CD4-positive, alpha-beta T cell treated with Interferon alpha-2 for 1 hour (primary cell): ENCODE measurements at regions not wholly inside any gene's neighbourhood (a gene's known extent, or its start where the extent isn't known, plus 50 kb on each side); places are given as distances from the start of the nearest gene placed in this dataset.

ENCODE experiments used
- DNase-seq, 2 donors: peaks; one replicate each; pipeline ENCODE4 v3.0.0-alpha.2; 2020 to 2022

DNA sequence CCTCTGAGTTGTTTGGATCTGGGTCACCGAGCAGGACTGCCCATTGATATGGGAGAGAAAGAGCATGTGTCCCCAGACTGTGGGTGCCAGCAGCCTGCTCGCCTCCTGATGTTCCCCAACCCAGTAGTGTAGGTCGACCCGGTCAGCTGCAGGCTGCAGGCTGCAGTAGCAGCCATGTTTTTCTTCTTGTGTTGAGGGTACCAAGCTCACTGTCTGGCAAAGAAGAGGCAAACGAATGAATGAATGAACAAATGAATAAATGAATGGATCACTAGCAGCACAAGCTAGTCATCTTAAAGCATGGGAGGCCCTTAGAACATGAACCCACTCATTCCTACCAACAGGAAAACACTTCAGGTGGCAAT is 293.2 kb downstream of the SOX9 start:
- no peak for DNase-seq

DNA sequence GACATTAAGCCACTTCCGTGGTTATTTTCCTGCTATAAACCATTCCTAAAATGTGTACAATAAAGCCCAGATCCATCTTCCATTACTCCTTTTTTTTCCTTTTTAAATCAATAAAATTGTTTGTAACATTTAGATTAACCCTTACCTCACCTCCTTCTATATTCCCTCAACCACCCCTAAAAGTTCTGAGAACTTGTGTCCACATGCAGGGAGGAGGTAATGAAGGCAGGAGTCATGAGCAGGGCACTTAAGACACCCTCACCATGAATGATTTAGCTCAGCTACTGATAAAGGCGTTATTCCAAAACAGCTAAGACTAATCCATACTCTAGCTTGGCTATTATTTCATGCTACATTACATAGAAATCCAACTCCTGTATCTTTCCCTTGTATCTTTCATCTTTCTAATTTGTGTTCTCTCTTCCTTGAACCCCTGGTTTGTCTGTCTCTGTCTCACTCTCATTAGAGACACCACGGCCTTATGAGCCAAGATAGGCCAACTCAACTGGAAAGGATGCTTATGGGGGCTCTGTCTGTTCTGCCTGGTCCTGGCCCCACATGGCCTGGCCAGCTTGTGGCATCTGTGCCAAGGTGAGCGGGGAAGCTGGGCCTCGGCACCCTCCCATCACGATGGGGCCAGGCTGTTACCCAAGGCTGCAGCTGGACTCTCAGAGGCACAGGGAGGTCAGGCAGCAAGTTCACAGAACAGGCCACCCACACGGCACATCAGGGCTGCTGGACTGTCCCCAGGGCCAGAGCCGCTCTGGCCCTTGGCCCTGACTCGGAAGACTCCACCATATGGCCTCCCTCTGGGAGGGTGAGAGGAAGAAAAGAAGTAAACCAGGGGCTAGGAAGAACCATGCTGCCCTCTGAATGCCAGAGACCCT is 294.4 kb downstream of the SOX9 start:
- DNase-seq, result no peak

DNA sequence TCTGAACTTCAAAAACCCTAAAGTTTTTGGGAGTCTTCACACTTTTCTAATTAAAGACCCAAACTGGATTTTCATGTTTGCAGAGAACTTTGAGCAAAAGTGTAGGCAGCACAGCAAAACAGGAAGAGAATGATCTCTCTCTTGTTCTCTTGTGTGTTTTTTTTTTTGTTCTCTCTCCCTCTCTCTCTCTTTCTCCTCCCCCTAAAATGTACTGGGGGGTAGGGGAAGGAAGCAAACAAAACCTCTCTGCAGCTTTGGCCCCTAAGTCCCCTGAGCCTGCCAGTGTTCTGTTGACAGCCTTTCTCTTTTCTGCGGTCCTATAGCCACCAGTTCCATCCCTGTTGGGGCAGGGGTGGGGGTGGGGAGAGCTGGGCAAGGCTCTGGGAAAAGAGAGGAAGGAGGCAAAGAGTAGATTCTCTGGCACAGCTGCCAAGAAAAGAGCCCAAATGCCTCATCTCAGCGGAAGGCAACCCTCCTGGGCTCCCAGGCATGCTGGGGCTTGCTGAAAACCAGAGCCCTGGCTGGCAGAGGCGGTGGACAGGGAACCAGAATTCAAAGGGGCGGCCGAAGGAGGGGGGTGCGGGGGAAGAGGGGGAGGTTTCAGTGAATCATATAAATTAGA is 295.3 kb downstream of the SOX9 start:
- no peak for DNase-seq

DNA sequence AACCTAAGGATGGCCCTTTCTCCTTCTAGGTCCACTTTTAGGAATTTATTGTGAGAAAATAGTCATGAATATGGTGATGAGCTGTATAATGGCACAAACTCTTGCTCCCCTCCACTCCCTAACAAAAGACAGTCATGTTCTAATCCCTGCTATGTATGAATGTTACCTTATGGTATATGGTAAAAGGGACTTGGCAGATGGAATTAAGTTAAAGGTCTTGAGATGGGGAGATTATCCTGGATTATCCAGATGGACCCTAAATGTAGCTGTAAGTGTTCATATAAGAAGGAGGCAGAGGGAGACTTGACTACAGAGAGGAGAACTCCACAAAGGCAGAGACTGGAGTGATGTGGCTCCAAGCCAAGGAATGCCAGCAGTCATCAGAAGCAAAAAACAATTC is 296.1 kb downstream of the SOX9 start:
- no peak for DNase-seq

GRCh38 chr17:72417627-72418026 is 296.8 kb downstream of the SOX9 start:
- no peak for DNase-seq

GRCh38 chr17:72419866-72420774 is 299.3 kb downstream of the SOX9 start:
- no peak for DNase-seq

- DNase-seq, result no peak
Observed at GRCh38 chr17:72420775-72421127, 299.9 kb downstream of the SOX9 start.

- peak in 1 of 2 donors; percentile 3 for DNase-seq
Observed at GRCh38 chr17:72421128-72422092, 300.6 kb downstream of the SOX9 start.

GRCh38 chr17:72422204-72422504 is 301.3 kb downstream of the SOX9 start:
- peak in 1 of 2 donors; percentile 24 for DNase-seq

DNA sequence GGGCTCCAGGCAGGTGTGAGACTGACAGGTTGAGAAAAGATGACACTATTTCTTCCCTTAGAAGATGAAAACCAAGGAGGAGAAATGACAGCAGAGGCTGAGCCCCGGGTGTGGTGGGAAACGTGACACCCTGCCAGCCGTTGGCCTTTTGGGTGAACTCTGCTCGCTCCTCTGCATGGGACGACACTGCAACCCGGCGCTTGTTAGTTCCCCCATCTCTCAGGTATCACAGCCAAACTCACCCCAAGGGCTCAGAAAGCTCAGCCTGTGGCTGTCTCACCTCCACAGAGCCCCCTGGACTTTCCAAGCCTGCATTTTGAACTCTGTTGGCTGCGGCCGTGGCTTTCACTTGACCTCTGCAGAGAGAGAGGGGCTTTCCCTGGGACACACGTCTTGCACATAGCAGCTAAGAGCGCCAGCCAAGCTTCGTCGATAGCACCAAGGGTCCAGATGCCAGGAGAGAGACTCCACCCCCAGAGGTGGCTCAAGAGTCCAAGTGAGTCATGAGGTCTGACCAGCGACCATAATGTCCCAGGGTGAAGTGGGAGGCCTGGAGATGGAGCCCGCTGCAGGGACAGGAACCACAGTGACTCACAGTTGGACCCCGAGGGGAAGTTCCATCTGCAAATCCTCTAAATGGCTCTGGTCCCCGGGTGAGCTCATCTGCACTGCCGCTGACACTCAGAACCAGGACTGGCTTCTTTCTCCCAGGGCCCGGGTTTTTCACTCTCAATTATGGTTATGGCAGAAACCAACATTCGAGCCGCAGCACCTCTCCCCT is 301.9 kb downstream of the SOX9 start:
- DNase-seq, result peak in 1 of 2 donors; percentile 2

GRCh38 chr17:72423286-72423589 is 302.4 kb downstream of the SOX9 start:
- no peak for DNase-seq

GRCh38 chr17:72423718-72424117 is 302.9 kb downstream of the SOX9 start:
- DNase-seq, result no peak

DNA sequence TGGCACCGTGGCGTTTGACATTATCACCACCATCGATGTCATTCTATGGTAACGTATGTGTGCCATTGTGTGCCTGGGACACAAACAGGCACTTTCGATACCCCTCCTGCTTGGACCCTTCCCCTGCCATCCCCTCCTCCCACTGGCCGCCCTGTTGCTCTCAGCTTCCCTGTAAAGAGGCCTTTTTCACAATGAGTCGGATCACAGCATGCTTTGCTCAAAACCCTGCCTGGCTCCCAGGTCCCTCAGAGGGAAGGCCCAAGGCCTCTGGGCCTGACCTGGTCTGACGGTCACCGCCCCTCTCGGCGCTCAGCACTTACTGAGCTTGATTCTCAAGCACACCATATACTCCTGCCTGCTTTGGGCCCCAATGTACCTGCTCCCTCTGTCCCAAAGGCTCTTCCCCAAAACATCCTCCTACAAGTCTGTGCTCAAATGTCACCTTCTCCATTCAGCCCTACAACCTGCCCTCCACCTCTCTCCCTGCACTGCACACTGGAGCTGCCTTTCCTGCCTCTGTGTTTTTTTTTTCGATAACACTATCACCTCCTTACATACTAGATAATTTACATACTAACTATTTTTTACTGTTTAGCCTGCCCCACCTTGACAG is 303.8 kb downstream of the SOX9 start:
- DNase-seq, result no peak

DNA sequence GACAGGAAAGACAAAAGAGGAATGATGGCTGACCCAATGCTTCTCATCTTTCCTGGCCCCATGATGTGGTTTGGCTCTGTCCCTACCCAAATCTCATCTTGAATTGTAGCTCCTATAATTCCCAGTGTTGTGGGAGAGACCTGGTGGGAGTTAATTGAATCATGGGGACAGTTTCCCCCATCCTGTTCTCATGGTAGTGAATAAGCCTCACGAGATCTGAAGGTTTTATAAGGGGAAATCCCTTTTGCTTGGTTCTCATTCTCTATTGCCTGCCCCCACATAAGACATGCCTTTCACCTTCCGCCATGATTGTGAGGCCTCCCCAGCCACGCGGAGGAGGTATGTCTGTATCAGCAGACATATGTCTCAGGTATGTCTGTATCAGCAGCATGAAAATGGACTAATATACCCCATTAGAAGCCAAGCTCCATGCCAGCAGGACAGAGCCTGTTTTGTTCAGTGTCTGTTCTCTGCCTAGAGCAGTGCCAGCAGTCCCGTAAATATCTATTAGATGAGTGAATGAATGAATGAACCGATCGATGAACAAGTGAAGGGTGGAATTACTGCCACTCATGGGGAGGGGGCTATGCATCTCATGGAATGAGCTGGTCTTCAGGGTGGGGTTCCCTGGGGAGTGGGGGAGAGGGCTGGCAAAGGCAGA is 304.4 kb downstream of the SOX9 start:
- DNase-seq, result no peak

GRCh38 chr17:72425794-72426168 is 305.0 kb downstream of the SOX9 start:
- DNase-seq, result no peak

GRCh38 chr17:72426321-72426720 is 305.5 kb downstream of the SOX9 start:
- no peak for DNase-seq

DNA sequence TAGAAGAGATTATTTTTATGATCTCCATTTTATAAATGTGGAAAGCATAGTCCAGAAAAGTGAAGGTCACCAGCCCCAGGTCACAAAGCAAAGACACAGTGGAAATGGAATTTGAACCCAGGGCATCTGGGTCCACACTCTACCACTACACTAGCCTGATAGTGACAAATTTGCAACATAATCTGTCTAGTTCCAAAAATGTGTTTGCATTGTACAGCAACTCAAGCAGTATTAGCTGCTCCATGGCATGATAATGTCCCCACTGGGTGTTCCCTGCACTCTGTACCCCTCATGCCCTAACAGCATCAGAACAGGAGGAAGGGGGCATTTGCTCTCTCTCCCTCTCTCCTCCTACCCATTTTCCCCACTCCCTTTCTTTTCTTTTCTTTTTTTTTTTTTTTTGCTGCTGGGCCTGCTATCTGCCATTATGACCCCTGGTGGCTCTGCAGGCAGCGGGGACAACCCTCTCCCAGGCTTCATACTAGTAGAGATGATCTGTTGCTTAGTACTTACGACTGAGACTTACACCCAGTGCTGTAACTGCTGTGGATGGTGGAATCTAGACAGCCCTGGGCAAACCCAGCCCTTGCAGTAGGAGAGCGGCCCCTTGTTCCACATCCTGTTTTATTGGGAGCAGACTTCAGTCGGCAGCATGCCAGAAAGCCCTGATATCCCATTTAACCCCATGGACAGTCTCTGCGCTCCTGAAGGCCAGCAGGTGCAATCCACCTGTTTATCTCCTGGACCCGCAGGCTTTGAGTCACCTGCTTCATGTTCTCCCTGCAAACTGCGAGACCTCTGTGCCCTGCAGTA is 306.3 kb downstream of the SOX9 start:
- no peak for DNase-seq

GRCh38 chr17:72427761-72428109 is 306.9 kb downstream of the SOX9 start:
- no peak for DNase-seq

DNA sequence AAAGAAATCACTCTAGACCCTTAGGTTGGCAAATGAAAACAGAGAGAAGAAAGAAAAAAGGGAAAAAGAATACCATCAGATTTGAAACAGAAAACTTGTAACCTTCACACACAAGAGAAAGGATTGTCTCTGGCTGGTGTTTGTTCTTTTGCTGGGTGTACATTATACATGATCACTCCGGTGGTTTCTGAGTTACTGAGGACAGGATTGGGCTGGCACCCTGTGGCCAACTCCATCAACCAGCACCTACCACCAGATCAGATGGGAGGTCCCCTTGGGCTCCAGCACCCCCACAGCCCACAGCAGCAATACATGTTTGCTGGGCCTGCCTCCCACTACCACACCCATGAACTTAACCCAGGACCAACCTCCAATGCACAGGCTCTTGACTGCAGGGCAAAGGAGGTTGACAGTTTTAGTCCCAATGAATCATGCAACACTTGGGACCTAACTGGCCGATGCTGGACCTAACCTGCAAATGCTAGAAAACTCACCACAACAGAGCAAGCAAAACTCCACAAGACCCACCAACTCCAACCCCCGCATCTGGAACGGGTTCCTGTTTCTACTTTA is 308.3 kb downstream of the SOX9 start:
- no peak for DNase-seq
